HG02798 (cell line): ENCODE measurements at regions not wholly inside any gene's neighbourhood (a gene's known extent, or its start where the extent isn't known, plus 50 kb on each side); places are given as distances from the start of the nearest gene placed in this dataset.

Experiments
- ATAC-seq: cut with Tn5 transposase; IDR thresholded peaks from one replicate; pipeline ENCODE4 v1.9.1; 2021; ENCODE audit warnings: mild to moderate bottlenecking; ENCODE audit not compliant: unreplicated experiment, poor library complexity

GRCh38 chr4:16382571-16382970 lies 156.3 kb upstream of the TAPT1 start:
- ATAC-seq: no peak

DNA sequence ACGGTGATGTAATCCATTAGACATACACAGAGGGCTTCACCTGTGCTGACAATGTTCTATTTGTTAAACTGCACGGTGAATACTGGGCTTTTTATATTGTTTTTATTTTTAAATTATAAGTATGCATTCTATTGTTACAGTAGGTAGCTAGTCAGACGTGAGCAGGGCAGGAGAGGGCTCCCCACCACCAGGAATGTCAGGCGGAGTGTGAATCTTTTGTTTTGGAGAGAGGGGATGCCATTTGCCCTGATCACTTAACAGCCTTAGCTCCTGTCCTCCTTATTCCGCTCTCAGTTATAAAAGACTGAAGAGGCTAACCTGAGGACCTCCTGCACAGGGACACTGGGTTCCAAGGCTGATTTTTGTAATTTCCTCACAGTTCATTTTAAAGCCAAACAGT lies 151.6 kb upstream of the TAPT1 start:
- no peak for ATAC-seq

- ATAC-seq: no peak
These were observed 138.8 kb upstream of the TAPT1 start for GRCh38 chr4:16365036-16365569.

DNA sequence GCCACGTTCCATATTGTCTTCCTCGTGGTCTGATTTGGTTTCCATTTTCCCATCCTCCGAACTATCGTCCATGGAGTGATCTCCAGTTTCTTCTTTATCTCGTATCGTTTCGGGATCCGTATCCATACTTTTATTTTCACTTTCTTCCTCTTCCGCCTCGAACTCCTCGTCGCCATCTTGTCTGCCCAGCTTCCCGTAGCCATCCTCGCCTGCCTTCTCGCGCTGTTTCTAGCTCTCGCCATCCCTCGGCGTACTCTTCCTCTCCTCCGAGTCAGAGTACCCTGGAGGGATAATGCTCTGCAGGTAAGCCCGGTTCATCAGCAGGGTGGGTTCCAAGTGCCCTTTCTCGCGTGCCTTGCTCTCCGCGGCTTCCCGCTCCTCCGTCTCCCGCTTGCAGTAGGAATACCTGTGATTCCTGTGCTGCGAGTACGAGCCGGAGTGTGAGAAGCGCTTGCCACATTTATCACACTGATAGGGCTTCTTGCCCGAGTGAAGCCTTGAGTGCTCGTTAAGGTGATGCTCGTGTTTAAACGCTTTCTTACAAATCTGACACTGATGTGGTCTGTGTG lies 134.5 kb upstream of the TAPT1 start:
- ATAC-seq: no peak

DNA sequence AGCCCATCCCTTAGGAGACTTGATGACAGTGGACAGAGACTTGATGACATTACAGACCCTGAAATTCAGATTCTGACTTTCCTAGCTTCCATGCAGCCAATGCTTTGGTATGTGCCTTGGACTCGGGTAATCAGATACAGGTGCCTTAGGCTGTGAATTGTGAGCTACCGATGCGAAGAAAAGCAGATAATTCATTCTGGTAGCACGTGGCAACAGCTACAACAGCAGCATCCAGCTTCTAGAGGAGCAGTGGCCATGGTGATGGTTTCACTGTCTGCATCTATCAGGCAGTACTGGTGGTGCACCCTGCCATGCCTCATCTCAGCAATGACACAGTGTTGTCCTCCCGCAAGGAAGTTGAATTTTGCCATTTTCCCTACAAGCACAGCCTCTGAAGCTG lies 126.9 kb upstream of the TAPT1 start:
- ATAC-seq: no peak

DNA sequence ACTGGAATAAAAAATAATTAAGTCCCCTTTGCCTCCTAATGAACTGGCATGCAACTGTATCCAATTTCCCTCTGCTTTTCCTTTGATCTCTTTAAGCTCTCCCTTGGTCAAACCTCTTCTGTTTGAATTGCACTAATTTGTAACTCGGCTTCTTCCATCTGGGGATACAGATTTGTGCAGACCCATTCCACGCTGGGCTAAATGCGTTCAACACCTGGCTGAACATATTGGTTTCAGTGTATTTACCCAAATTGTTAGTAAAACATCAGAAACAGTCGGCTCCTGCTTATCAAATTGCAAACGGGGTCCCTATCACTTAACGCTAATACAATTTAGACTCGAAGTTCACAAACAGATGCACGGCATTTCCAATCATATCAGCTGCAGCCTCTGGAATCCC lies 124.9 kb upstream of the TAPT1 start:
- no peak for ATAC-seq

- no peak for ATAC-seq
These were observed 118.6 kb upstream of the TAPT1 start for GRCh38 chr4:16344853-16345252.

DNA sequence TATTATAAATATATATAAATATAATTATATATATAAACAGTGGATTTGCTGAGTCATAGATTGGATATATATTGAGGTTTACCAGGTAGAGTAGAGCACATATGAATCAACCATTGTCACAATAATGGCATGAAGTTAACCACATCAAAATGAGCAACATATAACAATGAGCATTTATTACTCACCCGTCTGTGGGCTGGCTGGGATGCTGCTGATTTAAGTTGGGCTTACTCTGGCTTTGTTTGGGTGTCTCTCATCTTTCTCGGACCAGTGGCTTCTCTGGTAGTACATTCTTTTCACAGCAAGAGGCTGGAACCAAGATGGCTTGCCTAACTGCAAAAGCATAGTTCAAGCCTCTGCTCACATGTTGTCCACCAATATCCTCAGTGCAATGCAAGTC lies 111.7 kb upstream of the TAPT1 start:
- no peak for ATAC-seq

DNA sequence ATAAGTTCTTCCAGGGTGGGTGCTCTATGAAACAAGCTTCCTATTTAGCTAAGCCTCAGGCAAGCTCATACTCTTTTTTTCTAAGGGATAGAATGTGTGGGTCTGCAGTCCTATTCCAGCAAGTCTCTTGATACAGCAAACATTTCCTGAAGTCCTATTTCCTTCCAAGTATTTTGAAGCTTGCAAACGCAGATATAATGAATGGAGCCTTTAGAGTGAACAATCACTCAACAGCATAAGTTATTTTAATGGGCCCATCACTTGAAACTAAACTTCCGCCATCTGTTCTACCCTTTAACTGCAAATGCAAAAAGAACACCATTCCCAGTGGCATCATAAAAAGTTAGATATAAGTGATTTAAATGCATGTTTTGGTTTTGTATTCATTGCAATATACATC lies 108.3 kb upstream of the TAPT1 start:
- no peak for ATAC-seq

GRCh38 chr4:16329797-16330134 lies 103.5 kb upstream of the TAPT1 start:
- no peak for ATAC-seq

DNA sequence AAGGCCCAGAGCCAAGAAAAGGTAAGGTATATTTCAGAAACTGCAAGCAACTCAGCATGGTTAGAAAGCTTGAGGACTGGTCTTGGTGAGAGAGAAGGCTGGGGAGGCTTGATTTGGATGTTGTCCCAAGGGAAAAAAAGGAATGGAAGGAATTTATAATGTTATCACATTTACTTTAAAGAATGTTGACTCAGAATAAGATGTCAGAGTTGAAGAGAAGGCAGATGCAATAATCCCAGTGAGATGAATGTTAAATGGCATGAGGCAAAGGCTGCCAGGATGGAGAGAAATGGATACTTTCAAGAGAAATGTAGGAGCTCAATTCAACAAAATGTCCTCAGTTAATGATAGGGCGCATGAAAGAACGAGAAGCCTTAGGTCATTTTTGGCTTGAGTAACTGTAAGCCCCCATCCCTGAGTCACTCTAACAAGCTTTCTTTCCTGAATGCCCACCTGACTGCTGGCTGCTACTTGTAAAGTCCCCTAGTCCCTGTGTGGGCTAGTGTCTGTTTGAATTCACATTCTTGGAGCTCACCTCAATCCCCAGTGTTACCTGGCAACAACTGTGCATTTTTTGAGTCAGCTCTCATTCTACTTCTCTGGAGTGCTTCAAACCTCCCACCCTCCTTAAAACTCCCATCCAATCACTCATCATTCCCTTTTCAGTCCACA lies 103.0 kb upstream of the TAPT1 start:
- no peak for ATAC-seq

DNA sequence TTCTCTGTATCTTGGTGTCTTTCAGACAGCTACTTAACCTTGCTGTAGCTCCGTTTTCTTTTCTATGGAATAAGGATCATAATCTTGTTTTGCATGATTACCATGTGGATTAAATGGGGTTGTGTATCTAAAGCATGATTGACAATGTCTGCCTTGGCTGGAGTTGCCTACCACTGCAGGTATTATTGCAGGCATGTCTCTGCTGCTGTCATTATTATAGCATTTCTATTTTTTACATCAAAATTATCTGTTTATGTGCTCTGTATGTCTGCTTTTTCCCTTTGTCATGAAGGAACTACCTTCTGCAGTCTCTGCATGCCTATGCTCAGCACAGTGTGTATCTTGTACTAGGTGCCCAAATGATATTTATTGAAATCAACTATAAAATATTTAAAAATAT lies 95.9 kb upstream of the TAPT1 start:
- no peak for ATAC-seq

- no peak for ATAC-seq
These were observed 89.2 kb upstream of the TAPT1 start for GRCh38 chr4:16315456-16315855.

DNA sequence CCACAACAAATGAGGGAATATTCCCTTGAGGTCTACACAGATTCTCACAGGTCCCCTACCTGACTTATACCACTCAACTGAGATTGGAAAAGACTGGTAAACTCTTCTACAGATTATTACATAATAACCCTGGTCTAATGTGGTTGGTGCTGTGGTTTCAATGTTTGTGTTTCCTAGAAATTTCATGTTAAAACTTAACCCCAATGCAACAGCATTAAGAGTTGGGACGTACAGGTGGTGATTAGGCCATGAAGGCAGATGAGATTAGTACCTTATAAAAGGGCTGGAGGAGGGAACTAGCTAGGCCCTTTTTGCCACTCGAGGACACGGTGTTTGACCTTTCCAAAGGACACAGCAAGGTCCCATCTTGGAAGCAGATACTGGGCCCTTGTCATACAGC lies 84.3 kb upstream of the TAPT1 start:
- ATAC-seq: no peak

- no peak for ATAC-seq
These were observed 76.4 kb upstream of the TAPT1 start for GRCh38 chr4:16302648-16303047.

DNA sequence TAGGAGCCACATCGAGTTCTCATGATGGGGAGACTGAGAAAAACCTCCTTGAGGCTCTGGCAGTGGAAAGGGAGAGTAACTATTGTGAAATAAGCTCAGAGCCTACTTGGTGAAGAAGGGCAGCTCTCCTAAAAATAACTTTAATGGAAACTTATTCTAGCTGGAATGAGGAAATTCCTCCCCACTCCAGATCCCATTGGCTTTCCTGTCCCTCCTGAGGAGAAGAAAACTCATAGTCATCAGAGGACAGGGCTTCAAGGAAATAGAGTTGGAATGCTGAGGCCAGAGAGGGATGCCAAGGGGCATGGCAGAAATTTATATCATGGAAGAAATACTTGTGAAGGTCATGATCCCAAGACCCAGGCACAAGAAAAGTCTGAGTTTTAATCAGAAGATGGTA lies 70.7 kb upstream of the TAPT1 start:
- ATAC-seq: no peak

GRCh38 chr4:16294455-16294854 lies 68.2 kb upstream of the TAPT1 start:
- ATAC-seq: no peak

DNA sequence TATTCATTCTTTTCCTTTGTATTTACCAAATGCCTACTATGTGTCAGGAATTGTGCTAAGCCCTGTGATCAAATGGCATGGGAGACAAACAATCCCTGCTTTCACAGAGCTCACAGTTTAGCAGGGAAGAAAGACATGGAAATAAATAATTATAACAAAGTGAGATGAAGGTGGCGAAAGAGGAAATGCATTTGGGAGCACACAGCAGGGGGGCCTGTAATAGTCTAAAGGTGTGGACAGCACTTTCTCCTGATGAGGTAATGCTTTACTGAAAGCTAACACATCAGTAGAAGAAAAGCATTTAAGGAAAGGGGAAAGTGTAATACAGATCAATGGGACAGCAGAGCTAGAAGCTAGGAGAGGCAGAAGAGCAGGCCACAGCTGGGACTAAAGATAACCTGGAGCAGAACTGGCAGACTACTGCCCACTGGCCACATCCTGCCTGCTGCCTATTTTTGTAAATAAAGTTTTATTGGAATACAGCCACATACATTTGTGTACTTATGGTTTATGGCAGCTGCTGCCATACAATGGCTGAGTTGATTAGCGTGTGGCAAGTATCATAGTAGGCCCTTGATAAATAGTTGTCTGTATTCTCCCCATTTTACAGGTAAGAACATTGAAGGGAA lies 67.1 kb upstream of the TAPT1 start:
- ATAC-seq: no peak

- no peak for ATAC-seq
These were observed 66.3 kb upstream of the TAPT1 start for GRCh38 chr4:16292585-16292984.

DNA sequence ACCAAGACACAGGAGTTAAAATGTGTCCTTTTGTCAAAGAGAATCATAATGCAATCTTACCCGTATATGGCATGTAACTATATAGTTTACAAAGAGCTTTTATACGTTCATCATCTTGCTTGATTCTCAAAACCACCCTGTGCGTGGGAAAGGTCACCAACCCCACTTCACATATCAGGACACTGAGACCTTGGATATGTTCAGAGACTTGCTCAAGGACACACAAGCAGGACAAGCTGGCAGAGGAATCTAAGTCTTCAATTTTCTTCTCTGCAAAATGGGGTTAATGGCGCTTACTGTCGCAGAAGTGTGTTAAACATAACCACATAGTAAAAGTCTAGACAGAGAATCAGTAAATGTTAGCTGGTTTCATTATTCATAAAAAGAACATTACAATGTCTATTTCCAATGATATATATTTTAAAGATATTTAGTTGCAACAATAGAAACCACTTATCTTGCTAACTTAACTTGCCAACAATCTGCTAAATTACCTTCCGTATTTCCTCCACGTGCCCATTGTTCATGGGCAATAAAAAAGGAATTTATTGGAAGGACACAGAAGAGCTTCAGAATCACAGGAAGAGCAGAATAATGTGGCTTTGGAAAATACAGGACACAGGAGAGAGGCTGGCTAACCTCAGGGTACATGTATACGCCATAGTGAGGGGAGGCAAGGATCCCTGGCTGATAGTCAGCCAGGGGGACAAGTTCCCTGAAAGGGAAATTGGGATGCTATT lies 64.6 kb upstream of the TAPT1 start:
- ATAC-seq: no peak

- no peak for ATAC-seq
These were observed 63.8 kb upstream of the TAPT1 start for GRCh38 chr4:16289897-16290554.
